IMR-90 (cell line): ENCODE measurements at regions not wholly inside any gene's neighbourhood (a gene's known extent, or its start where the extent isn't known, plus 50 kb on each side); places are given as distances from the start of the nearest gene placed in this dataset.

ENCODE experiments used
- ATAC-seq: fragments of 200-7000 bp; cut with Tn5 transposase; 2 replicates; pipeline ENCODE4 v1.9.1; 2020; ENCODE audit warnings: low read depth, mild to moderate bottlenecking, moderate library complexity
- BruUV-seq: library from RNA; stranded (reverse); fragments of 400-500 nt; replicated peaks from 2 replicates; lab custom pipeline; 2021; lab: Mats Ljungman, UMichigan
- CTCF ChIA-PET: fragments of 300-600 bp; formaldehyde crosslinking; extraction: SDS; loops from one replicate; lab custom pipeline; 2021; ENCODE audit warnings: antibody characterized with exemption; lab: Yijun Ruan, JAX
- POLR2A ChIA-PET: fragments of 300-600 bp; sonication (Branson Sonifier 250); formaldehyde crosslinking; loops from one replicate; lab custom pipeline; 2022; ENCODE audit warnings: antibody characterized with exemption; ENCODE audit not compliant: unreplicated experiment; lab: Charles Lee
- DNase-seq: peaks from one replicate; pipeline ENCODE4 v3.0.0; 2013
- H2AFZ ChIP-seq: replicated peaks from 2 replicates; pipeline ENCODE3; 2013; ENCODE audit warnings: low read length, mild to moderate bottlenecking; ENCODE audit not compliant: poor library complexity
- H2AK5ac ChIP-seq: 2 replicates; pipeline ENCODE4 v1.6.1; 2013; ENCODE audit warnings: low read depth, low read length, inconsistent platforms
- H2AK9ac ChIP-seq: replicated peaks from 2 replicates; pipeline ENCODE3; 2013; ENCODE audit warnings: mild to moderate bottlenecking, low read depth, low read length, moderate library complexity; ENCODE audit not compliant: poor library complexity
- H2BK120ac ChIP-seq: 2 replicates; pipeline ENCODE4 v1.6.1; 2013; ENCODE audit warnings: low read depth, low read length, inconsistent platforms
- H2BK15ac ChIP-seq: 3 replicates; pipeline ENCODE4 v1.6.1; 2013; ENCODE audit warnings: low read depth, low read length, inconsistent platforms
- H2BK20ac ChIP-seq: 2 replicates; pipeline ENCODE4 v1.6.1; 2013; ENCODE audit warnings: low read depth, mild to moderate bottlenecking, inconsistent platforms, low read length, moderate library complexity
- H2BK5ac ChIP-seq: 2 replicates; pipeline ENCODE4 v1.6.1; 2013; ENCODE audit warnings: mild to moderate bottlenecking, low read depth, low read length, inconsistent platforms; ENCODE audit not compliant: poor library complexity, severe bottlenecking
- H3K14ac ChIP-seq: replicated peaks from 2 replicates; pipeline ENCODE4 v1.6.1; 2013; ENCODE audit warnings: low read depth, low read length, inconsistent platforms
- H3K18ac ChIP-seq: 2 replicates; pipeline ENCODE4 v1.6.1; 2013; ENCODE audit warnings: low read depth, low read length, control low read depth
- H3K23ac ChIP-seq: 2 replicates; pipeline ENCODE4 v1.6.1; 2013; ENCODE audit warnings: low read depth, low read length, inconsistent platforms
- H3K27ac ChIP-seq: 2 replicates; pipeline ENCODE4 v1.5.1; 2013; ENCODE audit warnings: mild to moderate bottlenecking, control low read depth, low read length; ENCODE audit not compliant: insufficient read depth
- H3K27me3 ChIP-seq: 2 replicates; pipeline ENCODE4 v1.6.1; 2013; ENCODE audit warnings: low read length; ENCODE audit not compliant: control insufficient read depth, insufficient read depth
- H3K36me3 ChIP-seq: 2 replicates; pipeline ENCODE4 v1.6.1; 2013; ENCODE audit warnings: low read length, mixed read lengths; ENCODE audit not compliant: control insufficient read depth, insufficient read depth
- H3K4ac ChIP-seq: 2 replicates; pipeline ENCODE4 v1.6.1; 2013; ENCODE audit warnings: low read depth, low read length, inconsistent platforms
- H3K4me1 ChIP-seq: 2 replicates; pipeline ENCODE4 v1.6.1; 2013; ENCODE audit warnings: low read length, mixed read lengths; ENCODE audit not compliant: control insufficient read depth, insufficient read depth
- H3K4me2 ChIP-seq: 2 replicates; pipeline ENCODE4 v1.6.1; 2013; ENCODE audit warnings: low read depth, mild to moderate bottlenecking, control low read depth, low read length, moderate library complexity
- H3K4me3 ChIP-seq: 2 replicates; pipeline ENCODE4 v1.5.1; 2013; ENCODE audit warnings: low read depth, mild to moderate bottlenecking, control low read depth, low read length, moderate library complexity; ENCODE audit not compliant: insufficient read depth
- H3K56ac ChIP-seq: 2 replicates; pipeline ENCODE4 v1.6.1; 2013; ENCODE audit warnings: low read length, inconsistent platforms; ENCODE audit not compliant: insufficient read depth; ENCODE audit errors: extremely low read depth
- H3K79me1 ChIP-seq, 2 experiments: 2 replicates each; pipeline ENCODE4 v1.6.1; 2013; ENCODE audit warnings: low read length in 2 of 2, inconsistent platforms in 1 of 2, low read depth in 1 of 2
- H3K9ac ChIP-seq: 2 replicates; pipeline ENCODE4 v1.6.1; 2013; ENCODE audit warnings: low read depth, low read length, control low read depth
- H3K9me1 ChIP-seq: 2 replicates; pipeline ENCODE4 v1.6.1; 2013; ENCODE audit warnings: low read length, inconsistent platforms; ENCODE audit not compliant: insufficient read depth
- H3K9me3 ChIP-seq: 2 replicates; pipeline ENCODE4 v1.6.1; 2013; ENCODE audit warnings: low read length; ENCODE audit not compliant: control insufficient read depth, insufficient read depth
- H4K20me1 ChIP-seq: 2 replicates; pipeline ENCODE4 v1.6.1; 2013; ENCODE audit warnings: low read length, inconsistent platforms; ENCODE audit not compliant: insufficient read depth
- H4K5ac ChIP-seq: 2 replicates; pipeline ENCODE4 v1.6.1; 2013; ENCODE audit warnings: mild to moderate bottlenecking, low read depth, low read length, control low read depth
- H4K8ac ChIP-seq, 2 experiments: 2 replicates each; pipeline ENCODE4 v1.6.1; 2013; ENCODE audit warnings: low read depth in 2 of 2, low read length in 2 of 2, control low read depth in 1 of 2, inconsistent platforms in 1 of 2
- H4K91ac ChIP-seq: 2 replicates; pipeline ENCODE4 v1.6.1; 2013; ENCODE audit warnings: low read depth, low read length, inconsistent platforms; ENCODE audit not compliant: insufficient read depth
- SMC3 ChIP-seq: fragments of 150-350 bp; IDR thresholded peaks from 2 replicates; pipeline ENCODE4 v1.6.1; 2016; ENCODE audit warnings: low read depth, mild to moderate bottlenecking, antibody characterized with exemption, low read length, moderate library complexity
- WGBS, 2 experiments: methylation state at CpG; one replicate each; pipeline versions ENCODE4 v1.1.5 to v1.1.7; 2013; ENCODE audit warnings: missing lambda C conversion rate in 2 of 2; ENCODE audit not compliant: insufficient read length in 1 of 2; ENCODE audit errors: extremely low coverage in 2 of 2; 5-methylcytosine and 5-hydroxymethylcytosine counted together
- dilution Hi-C: fragments of 300-500 bp; cut with HindIII; formaldehyde crosslinking; loops from one replicate; pipeline ENCODE4 v1.14.3; 2018; ENCODE audit warnings: low sequenced_read_pairs; ENCODE audit not compliant: unreplicated experiment
- in situ Hi-C: fragments of 300-500 bp; cut with MboI; formaldehyde crosslinking; loops from 3 replicates; pipeline ENCODE4 v1.14.3; 2019; ENCODE audit warnings: low sequenced_read_pairs, inconsistent platforms, mixed read lengths
- intact Hi-C: fragments of 100-400 bp; cut with micrococcal nuclease; formaldehyde crosslinking; loops from 2 replicates; pipeline ENCODE4 v1.10.0; 2022

GRCh38 chr4:19151684-19152083, 1100.0 kb upstream of the SLIT2 start:
- H4K5ac ChIP-seq: no peak overlapping the region
- no peak overlapping the region for H3K14ac ChIP-seq
- no peak overlapping the region for H2BK15ac ChIP-seq
- H4K91ac ChIP-seq: no peak overlapping the region
- DNase-seq: no peak
- ChIA-PET CTCF (interaction anchor here (1.6 kb wide), 1 partner anchor 13 kb away, joined by 3 read pairs; no protein-coding TSS in a partner anchor), POLR2A (no interaction called here)
- H3K4me2 ChIP-seq: no peak overlapping the region
- no peaks in the 10 kb centered on the region; the same call in 1 of the 2 replicates for H3K9me3 ChIP-seq
- no peak for ATAC-seq
- no peak overlapping the region for H2AK5ac ChIP-seq
- no peaks in the 10 kb centered on the region for H3K4me1 ChIP-seq
- no peaks in the 10 kb centered on the region for H3K27me3 ChIP-seq
- H3K18ac ChIP-seq: no peak overlapping the region
- H3K27ac ChIP-seq: no peak overlapping the region
- H2AFZ ChIP-seq: no peak overlapping the region
- no TSS peak for BruUV-seq
- H4K20me1 ChIP-seq: no peaks in the 10 kb centered on the region
- no peak overlapping the region for H3K4ac ChIP-seq
- H2AK9ac ChIP-seq: no peak overlapping the region
- no peak overlapping the region for H3K56ac ChIP-seq
- H2BK20ac ChIP-seq: no peak overlapping the region
- in situ Hi-C loops (no loop called here), dilution Hi-C loops (no loop called here), intact Hi-C loops (no loop called here)
- H3K4me3 ChIP-seq: no peak overlapping the region
- no CpG with 5 or more reads among the region's 1 CpG for WGBS, 2 experiments
- H3K36me3 ChIP-seq: no peaks in the 10 kb centered on the region
- H2BK120ac ChIP-seq: no peak overlapping the region
- no peak overlapping the region for H3K9ac ChIP-seq
- H2BK5ac ChIP-seq: no peak overlapping the region
- no peaks in the 10 kb centered on the region for H3K9me1 ChIP-seq
- no peak for TF ChIP-seq SMC3
- no peaks in the 10 kb centered on the region for H3K79me1 ChIP-seq
- H3K23ac ChIP-seq: no peak overlapping the region
- no peak overlapping the region for H4K8ac ChIP-seq
